A549 (cell line): ENCODE measurements at regions not wholly inside any gene's neighbourhood (a gene's known extent, or its start where the extent isn't known, plus 50 kb on each side); places are given as distances from the start of the nearest gene placed in this dataset.

Experiments
- ATAC-seq, 2 experiments: fragments of 200-7000 bp in 1 of 2; fragments of >200 bp in 1 of 2; cut with Nextera tagmentation in 1 of 2; cut with Tn5 transposase in 1 of 2; 3 replicates each; pipeline versions ENCODE4 v1.8.0 to v1.9.1; 2018 to 2020; ENCODE audit warnings: mild to moderate bottlenecking in 1 of 2, moderate library complexity in 1 of 2
- CTCF ChIA-PET: fragments of 300-600 bp; sonication (Branson Sonifier 250); formaldehyde crosslinking; extraction: SDS; loops from one replicate; lab custom pipeline; 2021; ENCODE audit warnings: antibody characterized with exemption, inconsistent platforms; lab: Yijun Ruan, JAX
- POLR2A ChIA-PET: fragments of 350-600 bp; formaldehyde crosslinking; extraction: SDS; loops from one replicate; lab custom pipeline; 2021; ENCODE audit warnings: antibody characterized with exemption, inconsistent platforms; lab: Yijun Ruan, JAX
- DNase-seq, 2 experiments: peaks; one replicate each; pipeline versions ENCODE4 v3.0.0 to v3.0.0-alpha.2; 2011 to 2016; ENCODE audit warnings: low read depth in 1 of 2, low spot score in 1 of 2
- FAIRE-seq: peaks from 2 replicates; lab custom pipeline; 2011; peaks lifted over from hg19 to GRCh38; lab: Jason Lieb, UNC
- H3K27ac ChIP-seq, 2 experiments: fragments of >200 bp; sonication (Bioruptor Twin); formaldehyde crosslinking; 3 replicates each; pipeline ENCODE4 v1.5.1; 2016 to 2017
- H3K4me1 ChIP-seq: fragments of >200 bp; sonication (Bioruptor Twin); formaldehyde crosslinking; 3 replicates; pipeline ENCODE4 v1.6.1; 2016
- H3K4me2 ChIP-seq: fragments of >200 bp; sonication (Bioruptor Twin); formaldehyde crosslinking; 3 replicates; pipeline ENCODE4 v1.6.1; 2016
- H3K4me3 ChIP-seq: fragments of >200 bp; sonication (Bioruptor Twin); formaldehyde crosslinking; 3 replicates; pipeline ENCODE4 v1.5.1; 2016
- H3K9me3 ChIP-seq: fragments of >200 bp; sonication (Bioruptor Twin); formaldehyde crosslinking; 3 replicates; pipeline ENCODE4 v1.6.1; 2016
- CBX2 ChIP-seq: fragments of 200-600 bp; sonication (generic); IDR thresholded peaks from 2 replicates; pipeline ENCODE4 v1.6.1; 2016; ENCODE audit warnings: low read depth, mild to moderate bottlenecking, borderline replicate concordance
- CHD2 ChIP-seq: fragments of 150-350 bp; IDR thresholded peaks from 2 replicates; pipeline ENCODE4 v1.6.1; 2014; ENCODE audit warnings: low read length; ENCODE audit not compliant: partially characterized antibody
- CHD4 ChIP-seq: fragments of 200-600 bp; sonication (generic); IDR thresholded peaks from 2 replicates; pipeline ENCODE4 v1.6.1; 2016; ENCODE audit warnings: antibody characterized with exemption, mild to moderate bottlenecking, borderline replicate concordance
- FOSL2 ChIP-seq, 2 experiments: fragments of 450-650 bp in 1 of 2; fragments of >200 bp in 1 of 2; sonication (Bioruptor Twin) in 1 of 2; formaldehyde crosslinking; IDR thresholded peaks; 2 replicates each; pipeline versions ENCODE4 v1.5.0 to v1.6.1; 2016 to 2020; ENCODE audit warnings: mild to moderate bottlenecking in 1 of 2, moderate library complexity in 1 of 2
- HEYL ChIP-seq: fragments of 250-450 bp; sonication (Bioruptor Pico); IDR thresholded peaks from 2 replicates; pipeline ENCODE4 v1.8.0; 2021; ENCODE audit warnings: mild to moderate bottlenecking, moderate library complexity
- HOXB13 ChIP-seq: fragments of 250-450 bp; sonication (Bioruptor Pico); IDR thresholded peaks from 2 replicates; pipeline ENCODE4 v1.5.0; 2020; ENCODE audit warnings: low read depth, mild to moderate bottlenecking, moderate library complexity
- JUNB ChIP-seq: fragments of >200 bp; sonication (Bioruptor Twin); formaldehyde crosslinking; IDR thresholded peaks from 2 replicates; pipeline ENCODE4 v1.6.1; 2016
- PHF8 ChIP-seq: fragments of 200-600 bp; sonication (generic); IDR thresholded peaks from 2 replicates; pipeline ENCODE4 v1.6.1; 2016; ENCODE audit warnings: low read depth, mild to moderate bottlenecking, antibody characterized with exemption, moderate library complexity, borderline replicate concordance
- RCOR1 ChIP-seq: fragments of 150-350 bp; IDR thresholded peaks from 2 replicates; pipeline ENCODE4 v1.6.1; 2014; ENCODE audit warnings: antibody characterized with exemption, low read length, low read depth
- RFX5 ChIP-seq: fragments of 450-650 bp; IDR thresholded peaks from 2 replicates; pipeline ENCODE4 v1.7.1; 2014; ENCODE audit warnings: antibody characterized with exemption, mild to moderate bottlenecking, moderate library complexity
- SMC3 ChIP-seq: fragments of >200 bp; sonication (Bioruptor Twin); formaldehyde crosslinking; IDR thresholded peaks from 3 replicates; pipeline ENCODE4 v1.6.1; 2018; ENCODE audit warnings: inconsistent platforms
- SREBF2 ChIP-seq: fragments of 450-650 bp; IDR thresholded peaks from 2 replicates; pipeline ENCODE4 v1.6.1; 2014; ENCODE audit warnings: mild to moderate bottlenecking, moderate library complexity
- ZSCAN20 ChIP-seq: fragments of 250-450 bp; sonication (Bioruptor Pico); IDR thresholded peaks from 2 replicates; pipeline ENCODE4 v1.8.0; 2022; ENCODE audit warnings: mild to moderate bottlenecking, moderate library complexity
- WGBS: methylation state at CpG from one replicate; pipeline ENCODE4 v1.1.6; 2017; ENCODE audit errors: missing lambda C conversion rate; 5-methylcytosine and 5-hydroxymethylcytosine counted together
- TF ChIP-seq, protein P1 (sequence below): fragments of >200 bp; sonication (Bioruptor Twin); formaldehyde crosslinking; IDR thresholded peaks from 3 replicates; pipeline ENCODE4 v1.6.1; 2016
- TF ChIP-seq, protein P2 (sequence below): IDR thresholded peaks from 2 replicates; pipeline ENCODE4 v1.6.1; 2012
- TF ChIP-seq, protein P3 (sequence below): fragments of 200-600 bp; sonication (generic); IDR thresholded peaks from 2 replicates; pipeline ENCODE4 v1.6.1; 2016; ENCODE audit warnings: antibody characterized with exemption, mild to moderate bottlenecking, moderate library complexity
- TF ChIP-seq, protein P4 (sequence below): IDR thresholded peaks from 2 replicates; pipeline ENCODE4 v1.6.1; 2012; ENCODE audit warnings: low read depth, borderline replicate concordance

DNA sequence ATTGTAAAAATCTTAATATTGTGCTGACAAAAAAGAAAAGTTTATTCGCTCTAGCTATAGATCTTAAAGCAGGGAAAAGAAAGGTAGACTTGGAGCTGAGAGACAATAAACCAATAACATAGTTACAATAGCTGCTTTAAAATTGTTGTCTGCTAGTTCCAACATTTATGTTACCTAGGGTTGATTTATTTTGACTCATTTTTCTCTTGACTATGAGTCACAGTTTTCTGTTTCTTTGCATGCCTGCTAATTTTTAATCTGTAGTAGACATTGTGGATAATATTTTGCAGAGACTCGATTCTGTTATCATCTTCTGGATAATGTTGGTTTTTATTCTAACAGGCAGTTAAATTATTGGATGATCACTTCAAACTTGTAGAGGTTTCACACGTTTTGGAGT, 83.1 kb upstream of the TRPC6 start:
- Histone ChIP-seq H3K4me1 (peaks cover 9% of the 10 kb centered on the region), H3K27ac (no peak overlapping the region), H3K4me2 (peak overlapping the region; percentile 50), H3K9me3 (peaks cover 2% of the 10 kb centered on the region; the same call in 1 of the 3 replicates), H3K4me3 (no peak overlapping the region)
- ChIA-PET POLR2A (no interaction called here), CTCF (no interaction called here)
- DNase-seq (no peak), ATAC-seq (no peak), FAIRE-seq (no peak)
- WGBS: 25% methylated on average over 3 of the region's 3 CpGs
- no peak for TF ChIP-seq RCOR1
- peak; percentile 40; the same call in 1 of the 2 replicates for TF ChIP-seq JUNB
- TF ChIP-seq, protein P1, sequence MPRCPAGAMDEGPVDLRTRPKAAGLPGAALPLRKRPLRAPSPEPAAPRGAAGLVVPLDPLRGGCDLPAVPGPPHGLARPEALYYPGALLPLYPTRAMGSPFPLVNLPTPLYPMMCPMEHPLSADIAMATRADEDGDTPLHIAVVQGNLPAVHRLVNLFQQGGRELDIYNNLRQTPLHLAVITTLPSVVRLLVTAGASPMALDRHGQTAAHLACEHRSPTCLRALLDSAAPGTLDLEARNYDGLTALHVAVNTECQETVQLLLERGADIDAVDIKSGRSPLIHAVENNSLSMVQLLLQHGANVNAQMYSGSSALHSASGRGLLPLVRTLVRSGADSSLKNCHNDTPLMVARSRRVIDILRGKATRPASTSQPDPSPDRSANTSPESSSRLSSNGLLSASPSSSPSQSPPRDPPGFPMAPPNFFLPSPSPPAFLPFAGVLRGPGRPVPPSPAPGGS: no peak
- no peak for TF ChIP-seq FOSL2 (IDR thresholded peaks at IDR 0.05)
- TF ChIP-seq FOSL2 (CRISPR knock-in tag; IDR thresholded peaks at IDR 0.05): peak; percentile 54

DNA sequence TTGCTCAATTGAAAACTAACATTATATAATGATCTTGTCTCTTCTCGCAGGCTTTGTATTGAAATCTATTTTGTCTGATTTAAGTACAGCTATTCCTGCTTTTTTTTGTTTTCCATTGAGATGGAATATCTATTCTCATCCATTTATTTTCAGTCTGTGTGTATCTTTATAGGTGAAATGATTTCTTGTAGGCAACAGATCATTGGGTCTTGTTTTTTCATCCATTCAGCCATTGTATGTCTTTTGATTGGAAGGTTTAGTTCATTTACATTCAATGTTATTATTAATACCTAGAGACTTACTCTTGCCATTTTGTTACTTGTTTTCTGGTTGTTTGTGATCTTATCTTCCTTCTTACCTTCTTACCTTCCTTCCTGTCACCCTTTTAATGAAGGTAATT, 77.8 kb upstream of the TRPC6 start:
- Histone ChIP-seq H3K9me3 (peaks cover 1% of the 10 kb centered on the region; the same call in 1 of the 3 replicates), H3K4me1 (no peaks in the 10 kb centered on the region; the same call in 2 of the 3 replicates), H3K4me2 (no peak overlapping the region), H3K27ac (no peak overlapping the region), H3K4me3 (no peak overlapping the region)
- DNase-seq: no peak
- ATAC-seq: no peak
- POLR2A ChIA-PET: no interaction called here
- TF ChIP-seq CHD2: no peak
- no peak for TF ChIP-seq HEYL (CRISPR knock-in tag)
- TF ChIP-seq CBX2: no peak
- TF ChIP-seq, protein P2, sequence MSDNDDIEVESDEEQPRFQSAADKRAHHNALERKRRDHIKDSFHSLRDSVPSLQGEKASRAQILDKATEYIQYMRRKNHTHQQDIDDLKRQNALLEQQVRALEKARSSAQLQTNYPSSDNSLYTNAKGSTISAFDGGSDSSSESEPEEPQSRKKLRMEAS: no peak
- TF ChIP-seq HOXB13 (CRISPR knock-in tag): no peak
- TF ChIP-seq, protein P3, sequence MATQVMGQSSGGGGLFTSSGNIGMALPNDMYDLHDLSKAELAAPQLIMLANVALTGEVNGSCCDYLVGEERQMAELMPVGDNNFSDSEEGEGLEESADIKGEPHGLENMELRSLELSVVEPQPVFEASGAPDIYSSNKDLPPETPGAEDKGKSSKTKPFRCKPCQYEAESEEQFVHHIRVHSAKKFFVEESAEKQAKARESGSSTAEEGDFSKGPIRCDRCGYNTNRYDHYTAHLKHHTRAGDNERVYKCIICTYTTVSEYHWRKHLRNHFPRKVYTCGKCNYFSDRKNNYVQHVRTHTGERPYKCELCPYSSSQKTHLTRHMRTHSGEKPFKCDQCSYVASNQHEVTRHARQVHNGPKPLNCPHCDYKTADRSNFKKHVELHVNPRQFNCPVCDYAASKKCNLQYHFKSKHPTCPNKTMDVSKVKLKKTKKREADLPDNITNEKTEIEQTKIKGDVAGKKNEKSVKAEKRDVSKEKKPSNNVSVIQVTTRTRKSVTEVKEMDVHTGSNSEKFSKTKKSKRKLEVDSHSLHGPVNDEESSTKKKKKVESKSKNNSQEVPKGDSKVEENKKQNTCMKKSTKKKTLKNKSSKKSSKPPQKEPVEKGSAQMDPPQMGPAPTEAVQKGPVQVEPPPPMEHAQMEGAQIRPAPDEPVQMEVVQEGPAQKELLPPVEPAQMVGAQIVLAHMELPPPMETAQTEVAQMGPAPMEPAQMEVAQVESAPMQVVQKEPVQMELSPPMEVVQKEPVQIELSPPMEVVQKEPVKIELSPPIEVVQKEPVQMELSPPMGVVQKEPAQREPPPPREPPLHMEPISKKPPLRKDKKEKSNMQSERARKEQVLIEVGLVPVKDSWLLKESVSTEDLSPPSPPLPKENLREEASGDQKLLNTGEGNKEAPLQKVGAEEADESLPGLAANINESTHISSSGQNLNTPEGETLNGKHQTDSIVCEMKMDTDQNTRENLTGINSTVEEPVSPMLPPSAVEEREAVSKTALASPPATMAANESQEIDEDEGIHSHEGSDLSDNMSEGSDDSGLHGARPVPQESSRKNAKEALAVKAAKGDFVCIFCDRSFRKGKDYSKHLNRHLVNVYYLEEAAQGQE: no peak
- TF ChIP-seq SMC3: no peak
- TF ChIP-seq RFX5: no peak
- no peak for TF ChIP-seq SREBF2
- TF ChIP-seq ZSCAN20 (CRISPR knock-in tag): no peak
- TF ChIP-seq, protein P4, sequence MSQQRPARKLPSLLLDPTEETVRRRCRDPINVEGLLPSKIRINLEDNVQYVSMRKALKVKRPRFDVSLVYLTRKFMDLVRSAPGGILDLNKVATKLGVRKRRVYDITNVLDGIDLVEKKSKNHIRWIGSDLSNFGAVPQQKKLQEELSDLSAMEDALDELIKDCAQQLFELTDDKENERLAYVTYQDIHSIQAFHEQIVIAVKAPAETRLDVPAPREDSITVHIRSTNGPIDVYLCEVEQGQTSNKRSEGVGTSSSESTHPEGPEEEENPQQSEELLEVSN: no peak
- TF ChIP-seq PHF8: no peak
- TF ChIP-seq CHD4: no peak
- WGBS: 90% methylated on average over 1 of the region's 1 CpG
- CTCF ChIA-PET: no interaction called here
- no peak for FAIRE-seq
